ENCODE measurements at regions not wholly inside any gene's neighbourhood (a gene's known extent, or its start where the extent isn't known, plus 50 kb on each side); places are given as distances from the start of the nearest gene placed in this dataset.
A peak's percentile ranks its signal among the peaks of the same experiment; 100 is the strongest.

GRCh38 chr12:84356224-84356623 is 556.4 kb downstream of the SLC6A15 start:
- Histone ChIP-seq H3K27me3 (ENCODE audit: insufficient read depth, poor library complexity, severe bottlenecking) (no peaks in the 10 kb centered on the region), H3K36me3 (ENCODE audit: low read depth) (no peaks in the 10 kb centered on the region), H3K9me3 (ENCODE audit: severe bottlenecking) (no peaks in the 10 kb centered on the region), H3K4me1 (ENCODE audit: insufficient read depth, poor library complexity, severe bottlenecking) (no peaks in the 10 kb centered on the region), H3K27ac (ENCODE audit: poor library complexity, severe bottlenecking) (no peak overlapping the region), H3K4me3 (ENCODE audit: severe bottlenecking) (no peak overlapping the region)
- no peak for TF ChIP-seq CTCF (IDR thresholded peaks at IDR 0.05; ENCODE audit: poor library complexity, severe bottlenecking)
- no peak for DNase-seq (ENCODE audit: low spot score)
- ATAC-seq (ENCODE audit: low read depth) = no peak

DNA sequence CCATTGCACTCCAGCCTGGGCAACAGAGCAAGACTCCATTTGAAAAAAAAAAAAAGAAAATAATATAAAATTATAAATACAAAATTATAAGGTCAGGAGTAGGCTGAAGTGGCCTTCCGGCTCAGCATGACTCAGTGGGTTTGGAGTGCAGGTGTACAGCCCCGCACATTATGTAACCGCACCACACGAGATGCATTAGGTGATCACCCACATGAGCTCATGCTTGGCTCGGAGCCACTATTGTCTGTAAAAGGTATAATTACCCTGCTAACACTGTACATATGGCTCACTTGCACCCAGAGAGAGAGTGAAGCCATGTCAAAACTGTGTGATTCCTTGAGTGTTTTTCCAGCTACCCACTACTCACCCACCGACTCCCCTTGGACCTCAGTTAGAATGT is 557.0 kb downstream of the SLC6A15 start:
- H3K9me3 ChIP-seq (ENCODE audit: severe bottlenecking) = no peaks in the 10 kb centered on the region
- no peak overlapping the region for H3K4me3 ChIP-seq (ENCODE audit: severe bottlenecking)
- H3K27ac ChIP-seq (ENCODE audit: poor library complexity, severe bottlenecking) = no peak overlapping the region
- H3K36me3 ChIP-seq (ENCODE audit: low read depth) = no peaks in the 10 kb centered on the region
- no peak for TF ChIP-seq CTCF (IDR thresholded peaks at IDR 0.05; ENCODE audit: poor library complexity, severe bottlenecking)
- ATAC-seq (ENCODE audit: low read depth) (peak; percentile 31; the same call in 1 of the 3 replicates), DNase-seq (ENCODE audit: low spot score) (no peak)
- no peaks in the 10 kb centered on the region for H3K27me3 ChIP-seq (ENCODE audit: insufficient read depth, poor library complexity, severe bottlenecking)
- H3K4me1 ChIP-seq (ENCODE audit: insufficient read depth, poor library complexity, severe bottlenecking) = no peaks in the 10 kb centered on the region

- Histone ChIP-seq H3K27me3 (ENCODE audit: insufficient read depth, poor library complexity, severe bottlenecking) (no peaks in the 10 kb centered on the region), H3K27ac (ENCODE audit: poor library complexity, severe bottlenecking) (no peak overlapping the region), H3K4me1 (ENCODE audit: insufficient read depth, poor library complexity, severe bottlenecking) (no peaks in the 10 kb centered on the region), H3K9me3 (ENCODE audit: severe bottlenecking) (no peaks in the 10 kb centered on the region), H3K4me3 (ENCODE audit: severe bottlenecking) (no peak overlapping the region), H3K36me3 (ENCODE audit: low read depth) (no peaks in the 10 kb centered on the region)
- no peak for ATAC-seq (ENCODE audit: low read depth)
- no peak for TF ChIP-seq CTCF (IDR thresholded peaks at IDR 0.05; ENCODE audit: poor library complexity, severe bottlenecking)
- no peak for DNase-seq (ENCODE audit: low spot score)
Observed at GRCh38 chr12:84348582-84348981, 564.0 kb downstream of the SLC6A15 start.

- Histone ChIP-seq H3K4me3 (ENCODE audit: severe bottlenecking) (no peak overlapping the region), H3K36me3 (ENCODE audit: low read depth) (no peaks in the 10 kb centered on the region), H3K27ac (ENCODE audit: poor library complexity, severe bottlenecking) (no peak overlapping the region), H3K27me3 (ENCODE audit: insufficient read depth, poor library complexity, severe bottlenecking) (no peaks in the 10 kb centered on the region), H3K4me1 (ENCODE audit: insufficient read depth, poor library complexity, severe bottlenecking) (no peaks in the 10 kb centered on the region), H3K9me3 (ENCODE audit: severe bottlenecking) (no peaks in the 10 kb centered on the region)
- no peak for TF ChIP-seq CTCF (IDR thresholded peaks at IDR 0.05; ENCODE audit: poor library complexity, severe bottlenecking)
- ATAC-seq (ENCODE audit: low read depth) = no peak
- DNase-seq (ENCODE audit: low spot score) = no peak
Observed at GRCh38 chr12:84341467-84342193, 571.0 kb downstream of the SLC6A15 start.

- Histone ChIP-seq H3K36me3 (ENCODE audit: low read depth) (no peaks in the 10 kb centered on the region), H3K4me1 (ENCODE audit: insufficient read depth, poor library complexity, severe bottlenecking) (no peaks in the 10 kb centered on the region), H3K27ac (ENCODE audit: poor library complexity, severe bottlenecking) (no peak overlapping the region), H3K27me3 (ENCODE audit: insufficient read depth, poor library complexity, severe bottlenecking) (no peaks in the 10 kb centered on the region), H3K9me3 (ENCODE audit: severe bottlenecking) (no peaks in the 10 kb centered on the region), H3K4me3 (ENCODE audit: severe bottlenecking) (no peak overlapping the region)
- ATAC-seq (ENCODE audit: low read depth) (no peak), DNase-seq (ENCODE audit: low spot score) (no peak)
- no peak for TF ChIP-seq CTCF (IDR thresholded peaks at IDR 0.05; ENCODE audit: poor library complexity, severe bottlenecking)
Observed at GRCh38 chr12:84336231-84336630, 576.4 kb downstream of the SLC6A15 start.
